ENCODE measurements at regions not wholly inside any gene's neighbourhood (a gene's known extent, or its start where the extent isn't known, plus 50 kb on each side); places are given as distances from the start of the nearest gene placed in this dataset.
A peak's percentile ranks its signal among the peaks of the same experiment; 100 is the strongest.

- TF ChIP-seq CTCF (IDR thresholded peaks at IDR 0.05) (no peak), POLR2A (IDR thresholded peaks at IDR 0.05) (no peak)
- 88 to 95% methylated on average over 10 of the region's 10 CpGs for WGBS, 2 donors
Observed at GRCh38 chr11:133713844-133714243, 131.5 kb downstream of the SPATA19 start.

GRCh38 chr11:133713406-133713805 lies 131.9 kb downstream of the SPATA19 start:
- TF ChIP-seq CTCF (IDR thresholded peaks at IDR 0.05): no peak
- no peak for TF ChIP-seq POLR2A (IDR thresholded peaks at IDR 0.05)
- intact Hi-C loops (cut with DNase I; ENCODE audit: low total_unique reads): no loop called here
- 92% methylated on average over 3 of the region's 3 CpGs for WGBS, 2 donors
- no peak overlapping the region for H3K4me3 ChIP-seq (ENCODE audit: low read depth, poor library complexity, severe bottlenecking)
- DNase-seq (ENCODE audit: low spot score in 2 of 2): peak in 1 of 2 donors; percentile 64

More at GRCh38 chr11:133713844-133714243, 131.5 kb downstream of the SPATA19 start:
- H3K4me3 ChIP-seq (ENCODE audit: low read depth, poor library complexity, severe bottlenecking): no peak overlapping the region
- DNase-seq (ENCODE audit: low spot score in 2 of 2): peak in 1 of 2 donors; percentile 79
- intact Hi-C loops (cut with DNase I; ENCODE audit: low total_unique reads): no loop called here

GRCh38 chr11:133712051-133712560 lies 133.2 kb downstream of the SPATA19 start:
- TF ChIP-seq POLR2A (IDR thresholded peaks at IDR 0.05): no peak
- no peak for TF ChIP-seq CTCF (IDR thresholded peaks at IDR 0.05)
- intact Hi-C loops (cut with DNase I; ENCODE audit: low total_unique reads): no loop called here
- no peak overlapping the region for H3K4me3 ChIP-seq (ENCODE audit: low read depth, poor library complexity, severe bottlenecking)
- WGBS, 2 donors: 10 to 15% methylated on average over 4 of the region's 4 CpGs
- peak in 1 of 2 donors; percentile 34 for DNase-seq (ENCODE audit: low spot score in 2 of 2)

GRCh38 chr11:133711545-133711944 lies 133.8 kb downstream of the SPATA19 start:
- 38 to 63% methylated on average over 4 of the region's 4 CpGs for WGBS, 2 donors
- DNase-seq (ENCODE audit: low spot score in 2 of 2): peak in 1 of 2 donors; percentile 32
- no peak overlapping the region for H3K4me3 ChIP-seq (ENCODE audit: low read depth, poor library complexity, severe bottlenecking)
- no peak for TF ChIP-seq POLR2A (IDR thresholded peaks at IDR 0.05)
- no peak for TF ChIP-seq CTCF (IDR thresholded peaks at IDR 0.05)
- intact Hi-C loops (cut with DNase I; ENCODE audit: low total_unique reads): no loop called here

- intact Hi-C loops (cut with DNase I; ENCODE audit: low total_unique reads): no loop called here
- H3K4me3 ChIP-seq (ENCODE audit: low read depth, poor library complexity, severe bottlenecking): no peak overlapping the region
- DNase-seq (ENCODE audit: low spot score in 2 of 2): peak in 1 of 2 donors; percentile 53
- TF ChIP-seq POLR2A (IDR thresholded peaks at IDR 0.05): no peak
- TF ChIP-seq CTCF (IDR thresholded peaks at IDR 0.05): no peak
- WGBS, 2 donors: 81% methylated on average over 4 of the region's 4 CpGs
Observed at GRCh38 chr11:133710681-133711240, 134.6 kb downstream of the SPATA19 start.

GRCh38 chr11:133710241-133710640 lies 135.1 kb downstream of the SPATA19 start:
- TF ChIP-seq POLR2A (IDR thresholded peaks at IDR 0.05) (no peak), CTCF (IDR thresholded peaks at IDR 0.05) (no peak)
- 89 to 94% methylated on average over 3 of the region's 3 CpGs for WGBS, 2 donors
- intact Hi-C loops (cut with DNase I; ENCODE audit: low total_unique reads): no loop called here
- no peak overlapping the region for H3K4me3 ChIP-seq (ENCODE audit: low read depth, poor library complexity, severe bottlenecking)
- no peak for DNase-seq (ENCODE audit: low spot score in 2 of 2)

All from lower leg skin (tissue), 4 donors.